NAMALWA (cell line): ENCODE measurements at regions not wholly inside any gene's neighbourhood (a gene's known extent, or its start where the extent isn't known, plus 50 kb on each side); places are given as distances from the start of the nearest gene placed in this dataset.

Experiments
- DNase-seq: peaks from one replicate; pipeline ENCODE4 v3.0.0-alpha.2; 2015; ENCODE audit warnings: low spot score

DNA sequence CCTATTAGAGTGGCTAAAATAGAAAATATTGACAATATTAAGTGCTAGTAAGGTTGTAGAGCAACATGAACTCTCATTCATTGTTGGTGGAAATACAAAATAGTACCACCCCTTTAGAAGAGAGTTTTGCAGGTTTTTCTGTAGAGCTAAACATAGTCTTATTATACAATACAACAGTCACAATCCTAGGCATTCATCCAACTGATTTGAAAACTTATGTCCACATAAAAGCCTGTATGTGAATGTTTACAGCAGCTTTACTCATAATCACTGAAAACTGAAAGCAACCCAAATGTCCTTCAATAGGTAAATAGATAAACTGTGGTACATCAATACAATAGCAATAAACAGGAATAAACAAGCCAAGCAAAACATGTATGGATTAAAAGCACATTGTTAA lies 127.2 kb upstream of the PRNP start:
- DNase-seq = no peak

DNA sequence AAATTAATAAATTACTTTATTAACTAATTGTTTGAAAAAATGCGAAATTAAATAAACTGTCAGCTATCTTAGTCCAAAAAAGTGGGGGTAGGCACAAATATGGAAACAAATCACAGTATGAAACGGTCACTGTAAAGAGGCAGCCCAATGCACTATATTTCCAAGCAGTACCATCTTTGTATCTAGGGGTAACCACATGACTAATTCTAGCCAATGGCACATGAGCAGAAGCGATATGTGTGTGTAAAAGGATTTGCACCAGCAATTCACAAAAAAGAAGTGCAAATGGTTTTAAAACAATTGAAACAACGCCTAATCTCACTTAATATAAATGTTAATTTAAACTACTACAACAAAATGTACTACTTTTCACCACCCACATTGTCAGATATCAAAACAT lies 129.5 kb upstream of the PRNP start:
- DNase-seq = no peak

DNA sequence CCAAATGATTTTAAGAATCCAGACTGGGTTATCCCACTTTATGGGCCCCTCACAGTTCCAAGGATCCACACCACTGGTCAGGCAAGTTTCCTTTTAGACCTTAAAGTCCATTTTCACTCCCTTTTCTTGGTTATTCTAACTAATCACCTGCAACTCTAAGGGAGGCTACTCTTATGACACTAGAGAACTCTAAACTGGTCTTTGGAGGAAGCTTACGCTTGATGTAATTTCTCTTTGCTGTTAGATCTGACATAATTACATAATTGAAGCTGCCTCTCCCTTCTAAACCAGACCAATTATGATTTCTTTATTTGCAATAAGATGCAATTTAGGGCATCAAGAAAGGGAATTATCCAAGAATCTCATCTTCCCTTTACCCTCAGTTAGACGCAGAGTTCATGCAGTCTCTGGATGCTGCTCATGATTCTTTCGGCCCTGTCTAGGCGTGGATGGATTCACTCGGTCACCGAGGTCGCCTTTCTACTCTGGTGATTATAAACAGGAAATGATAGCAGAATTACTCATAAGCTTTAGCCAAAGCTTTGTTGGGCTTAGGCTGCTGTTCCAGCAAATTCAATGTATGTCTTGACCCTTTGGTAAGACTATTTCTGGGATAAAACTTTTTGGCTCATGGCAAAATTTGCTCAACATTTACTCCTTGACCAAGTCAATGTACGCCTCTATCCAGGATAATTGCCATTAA lies 130.9 kb upstream of the PRNP start:
- DNase-seq = no peak

DNA sequence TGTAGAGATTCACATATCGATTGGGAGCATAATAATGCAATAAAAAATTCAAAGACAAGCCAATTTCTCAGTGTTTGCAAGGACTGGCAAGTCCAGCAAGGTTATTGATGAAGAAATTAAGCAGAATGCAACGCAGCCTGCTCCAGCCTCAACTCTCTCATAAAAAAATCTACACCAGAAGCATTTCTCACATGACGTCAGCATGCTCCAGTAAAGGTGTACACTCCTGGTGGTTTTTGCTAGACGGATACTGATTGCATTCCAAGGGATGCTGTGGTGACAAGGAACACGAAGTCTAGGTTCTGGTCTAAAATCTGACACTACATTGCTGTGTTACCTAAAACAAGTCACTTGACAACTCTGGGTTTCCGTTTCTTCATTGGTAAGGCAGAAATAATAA lies 131.9 kb upstream of the PRNP start:
- DNase-seq = no peak

DNA sequence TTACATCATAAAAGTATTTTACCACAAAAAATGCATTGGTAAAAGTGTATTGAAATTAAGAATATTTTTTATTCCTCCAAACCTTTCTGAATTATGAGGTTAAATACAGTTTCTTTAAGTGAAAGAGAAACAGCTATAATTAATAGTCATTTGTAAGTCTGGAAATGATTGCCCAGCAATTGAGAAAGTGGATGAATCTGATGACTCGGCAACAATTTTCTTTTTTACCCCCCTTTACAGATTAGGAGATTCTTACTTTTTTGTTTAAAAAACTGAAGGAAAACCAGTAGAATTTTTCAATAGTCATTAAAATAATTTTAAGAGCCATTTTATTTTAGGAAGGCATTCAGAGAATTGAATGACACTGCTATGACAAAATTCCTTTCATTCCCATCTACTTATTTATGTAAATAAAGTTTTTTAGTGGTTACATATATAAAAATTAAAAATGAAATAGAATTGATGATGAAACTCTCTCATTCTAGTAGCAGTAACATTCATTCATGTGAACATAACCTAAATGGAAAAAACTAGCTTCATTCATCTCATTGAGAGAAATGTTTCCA lies 134.1 kb upstream of the PRNP start:
- DNase-seq = no peak

DNA sequence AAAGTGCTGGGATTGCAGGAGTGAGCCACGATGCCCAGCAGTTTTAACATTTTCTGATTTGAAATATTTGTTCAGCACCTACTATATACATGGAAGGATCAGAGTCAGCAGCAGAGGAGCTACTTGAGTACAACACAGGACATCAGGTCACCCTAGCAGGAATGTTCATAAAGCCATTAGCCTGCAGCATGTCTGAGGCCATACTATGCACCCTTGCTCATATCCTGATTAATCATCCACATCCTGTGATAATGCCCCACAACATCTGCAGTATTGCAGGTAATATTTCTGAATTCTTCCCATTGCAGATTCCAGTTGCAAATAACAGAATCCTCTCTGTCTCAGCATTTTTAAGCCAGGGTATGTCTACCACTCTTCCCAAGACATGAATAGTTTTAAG lies 135.5 kb upstream of the PRNP start:
- DNase-seq = no peak

DNA sequence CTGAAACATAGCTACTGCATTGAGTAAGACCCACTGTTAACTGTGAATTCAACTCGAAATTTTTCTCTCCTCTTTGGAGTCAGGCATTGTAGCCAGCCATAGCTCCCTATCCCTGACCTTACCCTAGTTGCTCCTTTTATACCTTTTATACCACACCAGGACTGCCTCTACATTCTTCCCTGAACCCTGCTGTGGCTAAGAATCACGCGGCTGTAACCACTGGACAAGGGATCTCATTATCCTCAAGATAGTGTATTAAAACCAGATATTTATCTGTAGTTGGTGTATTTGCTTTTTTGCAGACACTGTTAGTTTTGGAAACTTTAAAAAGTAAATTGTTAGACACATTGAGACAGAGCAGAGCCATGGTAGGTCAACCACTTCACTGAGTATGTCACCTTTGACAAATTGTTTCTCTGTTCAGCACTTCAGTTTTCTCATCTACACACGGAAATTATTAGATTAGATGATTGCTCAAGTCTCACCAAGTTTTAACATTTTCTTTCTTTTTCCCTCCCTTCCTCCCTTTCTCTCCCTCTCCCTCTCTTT lies 136.5 kb upstream of the PRNP start:
- DNase-seq = no peak

DNA sequence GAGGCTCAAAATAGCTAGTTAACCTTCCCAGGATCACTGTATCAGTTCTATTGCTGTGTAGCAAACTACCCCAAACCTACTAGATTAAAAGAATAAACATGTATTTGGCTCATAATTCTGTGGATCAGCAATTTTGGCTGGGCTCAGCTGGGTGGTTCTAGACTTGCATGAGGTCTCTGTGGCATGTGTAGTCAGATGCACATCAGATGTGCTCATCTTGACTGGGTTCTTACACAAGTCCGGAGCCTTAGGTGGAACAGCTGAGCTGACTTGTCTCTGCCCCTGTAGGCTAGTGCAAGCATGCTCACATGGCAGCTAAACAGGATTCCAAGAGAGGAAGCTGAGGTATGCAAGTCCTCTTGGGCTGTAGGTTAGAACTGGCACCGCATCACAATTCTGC lies 137.7 kb upstream of the PRNP start:
- no peak for DNase-seq

DNA sequence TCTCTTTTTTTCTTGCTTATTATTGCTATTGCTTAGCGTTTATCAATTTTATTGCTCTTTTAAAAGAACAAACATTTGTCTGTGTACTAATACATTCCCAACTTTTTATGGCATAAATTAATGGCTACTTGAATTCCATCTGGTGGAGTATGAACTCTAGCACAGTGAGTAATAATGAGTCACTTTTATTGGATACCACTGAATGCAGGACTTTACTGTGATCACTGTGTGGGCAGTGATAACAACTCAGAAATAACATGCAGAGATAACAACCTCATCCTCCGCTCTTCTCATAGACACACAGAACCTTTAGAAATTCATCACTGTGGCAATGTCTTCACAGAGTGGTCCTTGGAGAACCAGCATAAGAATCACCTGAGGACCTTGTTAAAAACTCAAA lies 139.5 kb upstream of the PRNP start:
- DNase-seq = no peak

DNA sequence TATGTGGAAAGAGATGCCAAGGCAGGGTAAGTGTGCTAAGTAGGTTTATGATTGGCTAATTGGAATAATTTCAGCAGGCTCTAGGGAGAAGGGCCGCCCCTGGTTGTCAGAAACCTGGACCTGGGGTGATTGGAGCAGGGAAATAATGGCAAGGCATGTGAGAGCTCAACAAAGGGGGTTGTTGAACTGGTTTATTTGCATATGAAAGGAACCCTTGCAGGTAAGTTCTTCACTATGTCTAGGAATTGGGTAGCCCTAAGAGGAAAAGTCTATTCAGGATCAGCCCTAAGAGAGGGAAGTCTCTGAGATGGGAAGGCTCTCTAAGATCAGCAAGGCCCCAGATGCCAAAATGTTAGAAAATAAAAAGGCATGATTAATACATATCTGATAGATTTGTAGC lies 139.9 kb upstream of the PRNP start:
- DNase-seq = no peak

DNA sequence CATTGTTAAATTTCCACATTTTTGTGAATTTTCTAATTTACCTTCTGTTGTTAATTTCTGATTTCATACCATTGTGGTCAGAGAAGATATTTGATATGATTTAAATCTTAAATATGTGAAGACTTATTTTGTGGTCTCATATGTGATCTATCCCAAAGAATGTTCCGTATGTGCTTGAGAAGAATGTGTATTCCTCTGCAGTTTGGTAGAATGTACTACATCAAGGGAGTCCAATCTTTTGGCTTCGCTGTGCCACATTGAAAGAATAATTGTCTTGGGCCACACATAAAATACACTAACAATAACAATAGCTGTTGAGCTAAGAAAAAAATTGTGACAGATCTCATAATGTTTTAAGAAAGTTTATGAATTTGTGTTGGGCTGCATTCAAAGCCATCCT lies 140.7 kb upstream of the PRNP start:
- DNase-seq = no peak

DNA sequence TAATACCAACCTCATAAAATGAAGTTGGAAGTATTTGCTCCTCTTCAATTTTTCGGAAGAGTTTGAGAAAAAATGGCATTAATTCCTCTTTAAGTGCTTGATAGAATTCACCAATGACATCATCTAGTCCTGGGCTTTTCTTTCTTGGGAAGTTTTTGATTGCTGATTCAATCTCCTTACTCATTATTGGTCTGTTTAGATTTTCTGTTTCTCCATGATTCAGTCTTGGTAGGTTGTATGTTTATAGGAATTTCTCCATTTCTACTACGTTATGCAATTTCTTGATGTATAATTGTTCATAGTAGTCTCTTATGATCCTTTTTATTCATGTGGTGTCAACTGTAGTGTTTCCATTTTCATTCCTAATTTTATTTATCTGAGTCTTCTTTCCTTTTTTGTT lies 141.5 kb upstream of the PRNP start:
- DNase-seq = no peak

DNA sequence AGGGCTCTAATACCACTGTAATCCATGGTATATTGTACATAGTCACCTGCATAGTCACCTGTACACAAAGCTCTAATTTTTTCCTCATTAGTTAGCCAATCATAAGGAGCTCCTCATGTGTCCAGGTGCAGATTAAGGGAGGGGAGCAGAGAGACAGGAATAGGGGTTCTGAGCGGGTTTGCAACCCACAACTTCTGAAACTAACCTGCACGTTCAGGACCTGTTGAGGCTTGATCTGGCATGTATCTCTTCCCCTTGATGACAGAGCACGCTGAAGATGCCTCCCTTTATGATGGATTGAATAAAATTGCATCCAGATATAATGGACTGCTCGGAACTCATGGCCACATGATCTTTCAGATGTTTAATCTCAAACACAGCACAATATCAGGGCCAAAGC lies 144.0 kb upstream of the PRNP start:
- no peak for DNase-seq

DNA sequence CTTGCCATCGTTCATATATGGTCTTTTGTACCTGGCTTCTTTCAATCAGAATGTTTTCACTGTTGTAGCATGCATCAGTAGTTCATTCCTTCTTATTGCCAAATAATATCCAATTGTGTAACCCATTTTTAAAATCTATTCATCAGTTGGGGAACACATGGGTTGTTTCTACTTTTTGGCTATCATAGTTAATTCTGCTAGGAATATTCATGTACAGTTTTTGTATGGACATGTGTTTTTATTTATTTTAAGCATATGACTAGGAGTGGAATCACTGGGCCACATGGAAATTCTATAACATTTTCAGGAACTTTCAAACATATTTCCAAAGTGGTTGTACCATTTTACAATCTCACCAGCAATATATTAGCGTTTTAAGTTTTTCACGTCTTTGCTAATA lies 151.9 kb upstream of the PRNP start:
- no peak for DNase-seq

DNA sequence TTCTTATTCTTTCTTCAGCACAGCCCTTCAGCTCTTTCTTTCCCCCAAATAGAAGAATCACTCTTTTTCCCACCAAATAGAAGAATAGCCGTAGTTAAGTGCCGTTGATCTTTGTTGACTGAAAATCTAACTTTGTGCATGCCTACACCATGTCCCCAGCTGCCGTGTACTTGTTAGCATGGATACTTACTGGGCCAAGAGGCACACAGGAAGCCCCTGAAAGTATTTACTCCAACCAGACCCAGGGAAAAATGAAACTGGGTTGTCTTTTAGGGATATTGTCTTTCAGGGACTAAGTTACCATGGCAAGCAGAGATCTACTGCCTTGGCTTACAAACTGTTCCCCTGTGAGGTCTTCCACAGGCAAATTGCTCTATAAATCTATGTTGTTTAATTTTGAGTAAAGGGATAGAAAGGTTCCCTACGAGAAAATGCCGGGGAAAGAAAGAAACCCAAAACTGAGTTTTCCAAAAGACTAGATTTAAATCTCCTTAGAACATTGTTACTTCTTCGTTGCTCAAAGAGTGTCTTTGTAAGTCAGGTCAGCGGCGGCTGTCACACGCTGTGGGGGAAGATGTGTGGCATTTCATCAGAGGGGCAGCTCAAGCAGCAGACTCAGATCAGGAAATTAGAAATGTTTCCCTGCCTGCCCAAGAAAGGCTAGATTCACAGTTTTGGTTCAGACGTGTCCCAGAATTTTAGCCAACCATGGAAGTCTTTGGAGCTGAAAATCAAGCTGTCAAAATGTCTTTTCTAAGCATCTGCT lies 152.7 kb upstream of the PRNP start:
- no peak for DNase-seq

DNA sequence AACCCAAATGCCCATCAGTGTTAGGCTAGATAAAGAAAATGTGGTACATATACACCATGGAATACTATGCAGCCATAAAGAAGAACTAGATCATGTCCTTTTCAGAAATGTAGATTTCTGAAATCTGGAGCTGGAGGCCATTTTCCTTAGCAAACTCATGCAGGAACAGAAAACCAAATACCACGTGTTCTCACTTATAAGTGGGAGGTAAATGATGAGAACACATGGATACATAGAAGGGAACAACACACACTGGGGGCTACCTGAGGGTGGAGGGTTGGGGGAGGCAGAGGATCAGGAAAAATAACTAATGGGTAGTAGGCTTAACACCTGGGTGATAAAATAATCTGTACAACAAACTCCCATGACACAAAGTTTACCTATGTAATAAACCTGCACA lies 153.5 kb upstream of the PRNP start:
- DNase-seq = no peak

DNA sequence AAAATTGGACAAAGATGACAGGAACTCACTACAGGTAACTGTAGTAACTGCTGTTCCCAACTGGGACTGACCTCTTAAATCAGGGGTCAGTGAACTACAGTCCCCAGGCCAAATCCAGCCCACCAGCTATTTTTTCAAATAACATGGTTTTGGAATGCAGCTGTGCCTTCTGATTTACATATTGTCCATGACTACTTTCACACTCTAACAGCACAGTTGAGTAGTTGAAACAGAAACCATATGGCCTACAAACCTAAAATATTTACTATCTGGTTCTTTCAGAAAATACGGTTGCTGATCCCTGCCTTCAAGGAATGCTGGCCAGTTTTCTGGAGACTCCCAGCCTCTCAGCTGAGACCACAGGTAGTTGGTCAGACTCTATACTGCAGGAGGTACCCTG lies 161.5 kb upstream of the PRNP start:
- DNase-seq = no peak

DNA sequence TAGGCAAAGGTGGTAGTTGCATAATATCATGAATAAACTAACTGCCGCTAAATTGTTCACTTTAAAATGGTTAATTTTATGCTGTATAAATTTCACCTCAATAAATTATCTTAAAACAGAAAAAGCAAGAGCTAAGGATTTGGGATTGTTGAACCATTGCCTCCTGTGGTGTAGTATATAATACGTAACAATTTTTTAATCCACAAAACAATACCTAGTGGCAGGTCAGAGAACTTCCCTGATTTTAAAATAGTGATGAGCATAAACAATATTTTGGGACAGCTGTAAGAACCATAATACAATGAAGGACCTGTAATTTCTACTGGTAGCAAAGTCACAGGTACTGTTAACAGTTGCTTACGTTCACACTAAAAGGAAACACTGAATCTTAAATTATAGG lies 161.9 kb upstream of the PRNP start:
- DNase-seq = no peak

DNA sequence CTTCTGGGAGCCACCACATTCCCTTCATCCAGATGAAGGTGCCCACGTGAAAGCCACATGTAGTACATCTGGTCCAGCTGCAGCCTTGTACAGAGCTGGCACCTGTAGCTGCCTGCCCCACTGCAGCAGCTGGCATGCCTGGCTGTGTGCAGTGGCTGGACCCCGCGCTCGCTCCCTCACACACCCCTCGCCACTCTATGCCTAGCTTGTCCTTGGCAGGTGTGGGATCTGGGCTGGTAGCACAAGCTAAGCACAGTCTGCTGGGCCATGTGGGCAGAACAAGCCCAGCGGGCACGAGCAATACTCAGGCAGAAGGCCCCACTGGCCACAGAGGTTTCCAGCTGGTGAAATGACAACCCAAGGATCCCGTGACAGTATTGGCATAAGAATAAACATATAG lies 163.9 kb upstream of the PRNP start:
- DNase-seq = no peak

DNA sequence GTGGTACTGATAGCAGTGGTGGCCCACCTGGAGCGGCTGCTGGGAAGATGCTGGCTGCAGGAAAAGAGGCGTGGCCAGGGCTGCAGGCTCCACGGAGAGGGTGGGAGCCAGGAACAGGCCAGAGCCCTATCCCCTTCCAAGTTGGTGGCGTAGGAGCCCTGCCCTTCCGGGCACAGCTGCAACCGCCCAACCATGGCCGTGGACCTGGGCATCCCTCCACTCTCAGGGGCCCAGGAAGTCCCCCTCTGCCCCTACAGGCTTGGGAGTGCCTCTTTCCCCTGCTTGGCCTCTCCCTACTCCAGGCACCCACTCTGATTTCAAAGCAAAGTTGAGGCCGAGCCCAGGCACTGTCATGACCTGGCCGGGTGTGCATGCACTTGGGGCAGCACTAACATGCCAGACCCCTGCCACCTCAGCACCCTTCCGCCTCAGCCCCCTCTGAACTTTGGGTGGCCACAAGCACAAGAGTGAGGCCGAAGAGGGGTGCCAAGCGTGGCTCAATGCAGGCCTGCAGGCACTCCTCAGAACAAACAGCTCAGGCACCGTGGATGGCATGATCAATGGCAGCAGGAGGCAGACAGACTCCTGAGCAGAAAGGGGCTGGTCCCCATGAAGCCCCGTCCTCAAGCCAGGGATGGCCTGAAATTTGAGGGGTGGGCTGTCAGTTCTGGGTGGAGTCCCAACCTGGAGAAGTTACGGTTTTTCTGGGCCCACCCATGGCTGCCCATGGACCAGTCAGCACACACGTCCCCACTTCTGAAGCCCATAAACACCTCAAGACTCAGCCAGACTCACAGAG lies 164.9 kb upstream of the PRNP start:
- no peak for DNase-seq

DNA sequence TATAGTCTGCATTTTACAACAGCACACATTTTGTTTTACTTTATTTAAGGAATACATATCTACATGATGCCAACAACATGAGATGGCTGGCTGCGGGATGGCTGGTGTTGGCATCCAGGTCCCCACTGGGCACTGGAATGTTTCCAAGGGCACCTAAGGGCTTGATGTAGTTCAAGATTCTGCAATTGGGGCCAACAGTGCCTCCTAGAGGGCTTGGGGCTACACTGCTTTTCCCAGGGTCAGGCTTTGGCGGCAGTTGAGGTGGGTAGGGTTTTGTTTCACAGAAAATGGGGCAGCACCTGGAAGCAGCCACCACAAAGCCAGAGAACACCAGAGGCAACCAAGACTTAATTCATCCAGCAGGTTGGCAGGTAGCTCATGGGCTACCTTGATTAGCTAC lies 166.7 kb upstream of the PRNP start:
- peak; percentile 23 for DNase-seq

DNA sequence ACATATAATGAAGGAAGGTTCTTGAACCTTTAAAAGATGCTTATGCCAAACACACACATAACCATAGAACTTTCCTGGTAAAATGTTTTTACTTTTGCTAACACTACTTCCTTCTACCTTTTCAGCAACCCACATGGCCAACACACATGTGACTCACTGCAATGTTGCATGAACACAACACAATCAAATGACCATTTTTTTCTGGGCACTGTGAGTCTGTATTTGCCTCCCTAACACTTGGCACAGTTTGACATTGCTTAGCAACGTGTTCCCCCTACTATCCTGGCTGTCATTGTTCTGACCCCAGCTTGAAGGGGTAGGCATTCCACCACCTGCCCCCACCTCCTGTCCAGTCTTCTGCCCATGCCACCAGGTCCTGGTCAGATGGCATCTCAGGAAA lies 169.4 kb upstream of the PRNP start:
- DNase-seq = no peak

DNA sequence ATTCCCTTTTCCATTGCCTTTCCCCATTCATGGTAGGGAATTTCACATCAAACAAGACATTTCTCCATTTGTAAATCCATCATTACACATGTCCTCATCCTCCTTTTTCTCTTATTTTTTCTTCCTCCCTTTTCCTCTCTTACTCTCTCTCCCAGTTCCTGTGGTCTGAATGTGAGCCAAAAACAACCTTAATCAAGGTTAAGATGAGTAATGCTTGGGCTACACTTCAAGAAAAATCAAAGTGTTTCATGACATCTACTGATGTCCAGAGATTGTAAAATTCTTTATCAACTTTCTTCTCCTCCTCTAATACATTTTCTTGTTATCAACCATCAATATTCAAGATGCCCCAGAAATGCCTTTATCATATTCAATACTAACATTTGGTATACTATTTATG lies 172.5 kb upstream of the PRNP start:
- no peak for DNase-seq
